CD4-positive, CD25-positive, alpha-beta regulatory T cell (primary cell): ENCODE measurements at regions not wholly inside any gene's neighbourhood (a gene's known extent, or its start where the extent isn't known, plus 50 kb on each side); places are given as distances from the start of the nearest gene placed in this dataset.

Experiments used
- ATAC-seq, 2 donors: fragments of 150-1000 bp; cut with Tn5 transposase; one replicate each; pipeline ENCODE4 v1.10.0; 2021; ENCODE audit warnings: low read depth in 2 of 2, moderate number of reproducible peaks in 2 of 2, moderate library complexity in 1 of 2
- DNase-seq, 3 donors: peaks; one replicate each; pipeline versions ENCODE4 v3.0.0 to v3.0.0-alpha.2; 2012 to 2022; ENCODE audit warnings: mixed read lengths in 1 of 3
- H3K27ac ChIP-seq: one replicate; pipeline ENCODE4 v1.7.0; 2013; ENCODE audit warnings: mild to moderate bottlenecking, low read length; ENCODE audit not compliant: insufficient read depth, poor library complexity, severe bottlenecking
- H3K27me3 ChIP-seq: one replicate; pipeline ENCODE4 v1.7.0; 2013; ENCODE audit warnings: low read length; ENCODE audit not compliant: control insufficient read depth, insufficient read depth
- H3K36me3 ChIP-seq: one replicate; pipeline ENCODE4 v1.7.0; 2013; ENCODE audit warnings: mild to moderate bottlenecking, low read length, moderate library complexity; ENCODE audit not compliant: control insufficient read depth, insufficient read depth
- H3K4me1 ChIP-seq: 2 replicates; pipeline ENCODE4 v1.7.0; 2013; ENCODE audit warnings: mild to moderate bottlenecking, low read length; ENCODE audit not compliant: insufficient read depth, control insufficient read depth, poor library complexity, severe bottlenecking
- H3K4me3 ChIP-seq: one replicate; pipeline ENCODE4 v1.7.0; 2013; ENCODE audit warnings: low read depth, mild to moderate bottlenecking, low read length, moderate library complexity
- H3K9me3 ChIP-seq, 2 experiments: 1 replicate in 1 of 2; 2 replicates in 1 of 2; pipeline ENCODE4 v1.7.0; 2013; ENCODE audit warnings: low read length in 2 of 2, mild to moderate bottlenecking in 1 of 2, moderate library complexity in 1 of 2; ENCODE audit not compliant: control insufficient read depth in 2 of 2
- H3K27ac Mint-ChIP-seq, 3 donors: one replicate each; pipeline ENCODE4 v1.8.0; 2020 to 2022; ENCODE audit warnings: mild to moderate bottlenecking in 3 of 3, mixed read lengths in 3 of 3, moderate library complexity in 2 of 3
- H3K27me3 Mint-ChIP-seq: one replicate; pipeline ENCODE4 v1.8.0; 2022; ENCODE audit warnings: mild to moderate bottlenecking, mixed read lengths
- H3K36me3 Mint-ChIP-seq: one replicate; pipeline ENCODE4 v1.8.0; 2020; ENCODE audit warnings: mixed read lengths
- H3K4me1 Mint-ChIP-seq, 4 donors: one replicate each; pipeline ENCODE4 v1.8.0; 2020 to 2022; ENCODE audit warnings: mixed read lengths in 4 of 4, mild to moderate bottlenecking in 1 of 4
- H3K4me3 Mint-ChIP-seq, 4 donors: one replicate each; pipeline ENCODE4 v1.8.0; 2020 to 2022; ENCODE audit warnings: mild to moderate bottlenecking in 4 of 4, mixed read lengths in 4 of 4, moderate library complexity in 3 of 4
- H3K9me3 Mint-ChIP-seq, 7 donors: one replicate each; pipeline ENCODE4 v1.8.0; 2020 to 2022; ENCODE audit warnings: mixed read lengths in 7 of 7, mild to moderate bottlenecking in 3 of 7, moderate library complexity in 2 of 7

GRCh38 chr2:109064660-109065390 is 64.2 kb upstream of the SH3RF3 start:
- no peaks in the 10 kb centered on the region for H3K36me3 ChIP-seq
- H3K4me3 ChIP-seq: no peak overlapping the region
- H3K4me1 Mint-ChIP-seq: peaks cover 0 to 24% (median 17%) of the 10 kb centered on the region in 4 donors
- no peaks in the 10 kb centered on the region for H3K9me3 ChIP-seq
- no peaks in the 10 kb centered on the region for H3K27me3 ChIP-seq
- DNase-seq (no peak), ATAC-seq (no peak)
- no peak overlapping the region for H3K27ac ChIP-seq
- peak overlapping the region in 1 of 3 donors; percentile 7 for H3K27ac Mint-ChIP-seq
- peaks cover 4% of the 10 kb centered on the region for H3K4me1 ChIP-seq
- no peaks in the 10 kb centered on the region for H3K36me3 Mint-ChIP-seq
- no peaks in the 10 kb centered on the region for H3K9me3 Mint-ChIP-seq
- no peak overlapping the region for H3K4me3 Mint-ChIP-seq
- H3K27me3 Mint-ChIP-seq: peaks cover 20% of the 10 kb centered on the region

DNA sequence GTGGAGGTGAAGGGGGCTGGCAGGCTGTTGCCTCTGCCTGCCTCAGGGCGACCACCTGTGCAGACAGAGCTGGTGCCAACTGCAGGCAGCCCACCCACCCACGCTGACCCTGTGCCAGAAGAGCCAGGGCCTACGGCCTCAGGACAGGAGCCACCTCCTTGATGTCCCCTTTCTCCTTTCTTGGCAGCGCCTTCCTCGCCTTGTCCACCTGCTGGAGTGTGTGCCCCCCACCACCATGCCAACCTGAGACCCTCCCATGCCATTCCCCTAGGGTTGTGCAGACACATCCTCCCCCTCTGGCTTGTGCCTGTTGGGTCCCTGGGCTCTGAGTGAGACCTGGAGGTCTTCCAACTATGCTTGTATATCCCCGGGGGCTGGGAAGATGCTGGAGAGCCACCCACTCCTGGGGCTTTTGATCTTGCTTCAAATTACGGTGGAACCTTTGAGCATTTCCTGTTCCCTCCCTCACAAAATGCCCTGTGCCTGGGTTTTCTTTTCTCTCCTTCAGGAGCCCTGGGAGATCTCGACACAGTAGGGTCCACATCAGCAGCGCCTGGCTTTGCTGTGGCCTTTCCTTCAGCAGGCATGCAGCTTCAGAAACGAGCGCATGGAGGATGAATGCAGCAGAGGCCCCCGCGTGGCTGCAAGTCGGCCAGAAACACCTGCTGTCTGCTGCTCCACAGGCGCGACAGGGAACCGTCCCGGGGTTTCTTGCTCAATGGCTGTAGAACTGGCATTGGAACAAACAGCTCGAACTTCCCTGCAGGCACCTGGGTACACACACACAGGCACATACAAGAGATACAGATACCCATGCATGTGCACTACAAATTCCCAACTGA is 65.9 kb upstream of the SH3RF3 start:
- Histone ChIP-seq H3K27me3 (no peaks in the 10 kb centered on the region), H3K9me3 (no peaks in the 10 kb centered on the region), H3K36me3 (no peaks in the 10 kb centered on the region), H3K4me3 (no peak overlapping the region), H3K4me1 (peaks cover 4% of the 10 kb centered on the region), H3K27ac (no peak overlapping the region)
- H3K4me3 Mint-ChIP-seq: peak overlapping the region in 1 of 4 donors; percentile 43
- H3K9me3 Mint-ChIP-seq: no peaks in the 10 kb centered on the region
- DNase-seq: no peak
- H3K27me3 Mint-ChIP-seq: peaks cover 15% of the 10 kb centered on the region
- H3K36me3 Mint-ChIP-seq: no peaks in the 10 kb centered on the region
- H3K4me1 Mint-ChIP-seq: peaks cover 0 to 32% (median 16%) of the 10 kb centered on the region in 4 donors
- no peak for ATAC-seq
- peak overlapping the region in 1 of 3 donors; percentile 74 for H3K27ac Mint-ChIP-seq

DNA sequence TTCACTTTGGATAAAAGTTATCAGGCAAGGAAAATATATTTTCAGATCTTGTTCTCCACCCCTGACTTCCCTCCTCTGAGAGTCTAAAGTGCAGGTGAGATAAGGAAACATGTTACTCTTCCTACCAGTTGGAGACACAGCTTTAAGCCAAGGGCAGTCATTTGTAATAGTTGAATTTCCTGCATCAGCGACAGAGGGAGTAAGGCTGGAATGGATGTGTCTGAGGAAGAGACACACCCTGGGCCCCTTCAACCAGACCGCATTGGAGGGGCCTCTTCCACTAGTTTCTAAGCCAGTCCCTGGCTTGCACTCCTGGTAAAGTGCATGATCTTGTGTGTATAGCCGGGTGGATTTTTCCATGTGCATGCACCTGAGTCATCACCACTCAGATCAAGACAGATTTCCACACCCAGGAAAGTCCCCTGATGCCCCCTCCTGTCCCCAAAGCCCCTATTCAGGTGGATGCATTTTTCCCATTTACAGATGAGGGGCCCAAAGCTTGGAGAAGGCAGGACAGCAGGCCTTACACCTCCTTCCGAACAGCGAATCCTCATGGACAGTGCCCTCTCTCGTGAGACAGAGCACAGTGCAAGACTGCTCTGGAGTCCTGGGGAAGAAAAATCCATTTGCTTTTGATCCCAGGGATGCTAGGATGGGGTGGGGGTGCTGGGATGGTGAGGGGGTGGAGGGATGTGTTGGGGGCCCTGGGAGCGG is 66.7 kb upstream of the SH3RF3 start:
- no peaks in the 10 kb centered on the region for H3K27me3 ChIP-seq
- ATAC-seq: no peak
- peaks cover 0 to 35% (median 17%) of the 10 kb centered on the region in 4 donors for H3K4me1 Mint-ChIP-seq
- H3K4me3 ChIP-seq: no peak overlapping the region
- H3K27ac Mint-ChIP-seq: peak overlapping the region in 2 of 3 donors; percentile 5 to 35
- no peak for DNase-seq
- peaks cover 12% of the 10 kb centered on the region for H3K27me3 Mint-ChIP-seq
- no peaks in the 10 kb centered on the region for H3K9me3 Mint-ChIP-seq
- no peaks in the 10 kb centered on the region for H3K36me3 ChIP-seq
- no peaks in the 10 kb centered on the region for H3K36me3 Mint-ChIP-seq
- no peak overlapping the region for H3K4me3 Mint-ChIP-seq
- H3K9me3 ChIP-seq: no peaks in the 10 kb centered on the region
- H3K27ac ChIP-seq: no peak overlapping the region
- H3K4me1 ChIP-seq: peaks cover 4% of the 10 kb centered on the region

- no peaks in the 10 kb centered on the region for H3K9me3 Mint-ChIP-seq
- H3K4me3 ChIP-seq: no peak overlapping the region
- DNase-seq (no peak), ATAC-seq (no peak)
- H3K4me1 Mint-ChIP-seq: peaks cover 0 to 41% (median 19%) of the 10 kb centered on the region in 4 donors
- no peaks in the 10 kb centered on the region for H3K9me3 ChIP-seq
- H3K27ac Mint-ChIP-seq: peak overlapping the region in 2 of 3 donors; percentile 5 to 35
- H3K27me3 Mint-ChIP-seq: peaks cover 10% of the 10 kb centered on the region
- H3K36me3 ChIP-seq: no peaks in the 10 kb centered on the region
- H3K36me3 Mint-ChIP-seq: no peaks in the 10 kb centered on the region
- no peak overlapping the region for H3K4me3 Mint-ChIP-seq
- peaks cover 4% of the 10 kb centered on the region for H3K4me1 ChIP-seq
- H3K27ac ChIP-seq: no peak overlapping the region
- no peaks in the 10 kb centered on the region for H3K27me3 ChIP-seq
Observed at GRCh38 chr2:109061736-109062135, 67.3 kb upstream of the SH3RF3 start.

DNA sequence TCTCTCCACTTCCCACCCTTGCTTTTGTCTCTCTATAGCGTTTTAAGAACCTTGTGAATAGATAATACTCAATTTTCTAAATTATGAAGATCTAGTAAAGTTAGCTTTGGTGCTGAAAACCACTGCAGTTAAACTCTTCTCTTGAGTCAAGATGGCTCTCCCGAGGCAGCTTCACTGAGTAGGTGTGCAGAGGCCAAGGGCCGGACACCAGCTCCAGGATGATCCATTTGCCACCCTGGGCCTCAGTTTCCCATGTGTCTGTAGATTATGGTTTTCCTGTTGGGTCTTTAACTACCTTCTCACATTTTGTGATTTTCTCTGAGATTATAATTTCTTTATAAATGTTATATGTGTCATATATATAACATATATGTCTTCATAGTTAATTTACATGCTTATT is 68.5 kb upstream of the SH3RF3 start:
- H3K9me3 Mint-ChIP-seq: no peaks in the 10 kb centered on the region
- peaks cover 8% of the 10 kb centered on the region for H3K27me3 Mint-ChIP-seq
- ATAC-seq (no peak), DNase-seq (no peak)
- H3K36me3 Mint-ChIP-seq: no peaks in the 10 kb centered on the region
- peaks cover 4% of the 10 kb centered on the region for H3K4me1 ChIP-seq
- H3K4me1 Mint-ChIP-seq: peaks cover 0 to 45% (median 22%) of the 10 kb centered on the region in 4 donors
- no peaks in the 10 kb centered on the region for H3K9me3 ChIP-seq
- H3K36me3 ChIP-seq: no peaks in the 10 kb centered on the region
- no peaks in the 10 kb centered on the region for H3K27me3 ChIP-seq
- no peak overlapping the region for H3K4me3 Mint-ChIP-seq
- no peak overlapping the region for H3K4me3 ChIP-seq
- H3K27ac Mint-ChIP-seq: peak overlapping the region in 2 of 3 donors; percentile 49 to 85
- no peak overlapping the region for H3K27ac ChIP-seq

DNA sequence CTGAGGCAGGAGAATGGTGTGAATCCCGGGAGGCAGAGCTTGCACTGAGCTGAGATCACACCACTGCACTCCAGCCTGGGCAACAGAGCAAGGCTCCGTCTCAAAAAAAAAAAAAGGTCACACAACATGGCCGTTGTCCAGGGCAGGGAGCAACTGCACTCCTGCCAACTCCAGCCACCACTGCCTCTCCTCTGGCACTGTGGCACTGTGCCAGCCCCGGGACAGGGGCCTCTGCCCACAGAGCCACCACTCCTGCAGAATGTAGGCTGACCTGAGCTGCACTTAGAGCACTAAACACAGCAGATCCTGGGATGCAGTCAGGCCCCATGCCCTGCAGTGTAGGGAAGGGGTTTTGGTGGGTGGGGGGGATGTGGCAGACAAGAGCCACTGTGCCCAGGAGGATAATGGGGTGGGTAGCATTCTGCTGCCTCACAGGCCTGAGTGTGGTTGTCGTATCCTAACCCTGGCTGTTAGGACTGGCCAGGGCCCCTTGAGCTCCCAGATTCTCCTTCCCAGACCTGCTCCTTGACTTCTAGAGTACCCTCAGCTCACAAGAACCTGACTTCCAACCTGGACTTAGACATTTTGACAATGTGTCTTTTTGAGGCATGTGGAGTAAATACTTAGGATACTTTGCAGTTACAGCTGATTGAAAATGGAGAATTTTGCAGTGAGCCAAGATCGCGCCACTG is 69.4 kb upstream of the SH3RF3 start:
- H3K4me1 Mint-ChIP-seq: peaks cover 0 to 45% (median 20%) of the 10 kb centered on the region in 4 donors
- Histone ChIP-seq H3K9me3 (no peaks in the 10 kb centered on the region), H3K36me3 (no peaks in the 10 kb centered on the region), H3K4me1 (peaks cover 4% of the 10 kb centered on the region), H3K27ac (no peak overlapping the region), H3K4me3 (no peak overlapping the region), H3K27me3 (no peaks in the 10 kb centered on the region)
- H3K36me3 Mint-ChIP-seq: no peaks in the 10 kb centered on the region
- DNase-seq (no peak), ATAC-seq (no peak)
- peaks cover 10% of the 10 kb centered on the region for H3K27me3 Mint-ChIP-seq
- no peaks in the 10 kb centered on the region for H3K9me3 Mint-ChIP-seq
- H3K4me3 Mint-ChIP-seq: no peak overlapping the region
- H3K27ac Mint-ChIP-seq: peak overlapping the region in 2 of 3 donors; percentile 62 to 85

DNA sequence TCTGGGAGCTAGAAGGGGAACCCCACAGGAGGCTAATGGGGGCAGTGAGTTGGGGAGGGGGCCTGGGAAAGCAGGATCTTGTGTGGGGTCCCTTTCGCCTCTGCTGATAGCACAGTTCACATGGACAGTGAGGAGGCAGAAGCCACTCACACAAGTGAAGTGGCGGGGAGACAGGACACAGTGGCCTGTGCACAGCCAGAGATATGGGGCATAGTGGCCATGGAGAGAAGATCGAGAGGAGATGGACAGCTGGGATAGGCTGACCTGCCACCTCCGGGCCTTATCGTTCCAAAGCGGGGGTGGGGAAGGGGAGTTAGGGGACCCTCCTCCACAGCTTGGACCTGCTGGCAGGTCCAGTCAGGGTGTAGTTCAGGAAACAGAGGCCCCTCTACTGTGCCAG is 69.8 kb upstream of the EDAR start:
- H3K4me1 ChIP-seq: peaks cover 4% of the 10 kb centered on the region
- H3K27me3 ChIP-seq: no peaks in the 10 kb centered on the region
- ATAC-seq (no peak), DNase-seq (no peak)
- Mint-ChIP-seq H3K27me3 (peaks cover 8% of the 10 kb centered on the region), H3K4me1 (peaks cover 0 to 43% (median 19%) of the 10 kb centered on the region in 4 donors), H3K9me3 (no peaks in the 10 kb centered on the region), H3K36me3 (no peaks in the 10 kb centered on the region), H3K27ac (peak overlapping the region in 1 of 3 donors; percentile 85), H3K4me3 (no peak overlapping the region)
- H3K9me3 ChIP-seq: no peaks in the 10 kb centered on the region
- H3K4me3 ChIP-seq: no peak overlapping the region
- no peak overlapping the region for H3K27ac ChIP-seq
- no peaks in the 10 kb centered on the region for H3K36me3 ChIP-seq
